ENCODE measurements at regions not wholly inside any gene's neighbourhood (a gene's known extent, or its start where the extent isn't known, plus 50 kb on each side); places are given as distances from the start of the nearest gene placed in this dataset.

DNA sequence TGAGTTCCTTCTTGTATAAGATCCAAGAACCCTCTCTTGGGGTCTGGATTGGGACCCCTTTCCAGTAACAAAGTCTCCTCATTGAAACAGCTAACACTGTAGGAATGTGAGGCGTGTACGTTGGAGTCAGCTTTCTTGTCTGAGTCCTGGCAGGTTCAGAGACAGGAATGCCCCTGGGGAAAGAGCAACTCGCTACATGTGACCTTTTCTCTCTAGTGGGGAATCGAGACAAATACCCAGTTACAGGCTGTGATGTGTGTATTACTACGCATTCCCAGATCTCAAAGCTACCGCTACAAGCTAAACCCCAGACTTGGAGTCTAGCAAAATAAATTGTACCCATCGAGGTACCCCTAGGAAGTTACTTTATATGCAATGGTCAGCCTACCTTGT, 85.6 kb upstream of the FRMD4A start:
- Histone ChIP-seq H3K79me2 (ENCODE audit: control insufficient read depth, low read length) (no peaks in the 10 kb centered on the region), H3K36me3 (ENCODE audit: control insufficient read depth, low read length) (no peaks in the 10 kb centered on the region), H3K27me3 (ENCODE audit: control insufficient read depth, low read length) (peaks cover 27% of the 10 kb centered on the region), H3K4me1 (ENCODE audit: control insufficient read depth, low read length) (no peaks in the 10 kb centered on the region), H3K27ac (ENCODE audit: low read depth, low read length) (no peak overlapping the region), H3F3A (ENCODE audit: control insufficient read depth, insufficient read depth) (no peaks in the 10 kb centered on the region), H3K4me2 (ENCODE audit: low read length) (no peak overlapping the region), H3K4me3 (ENCODE audit: low read length) (no peak overlapping the region), H4K20me1 (ENCODE audit: control insufficient read depth, insufficient read depth, low read depth, low read length) (no peaks in the 10 kb centered on the region), H3K9me3 (ENCODE audit: control insufficient read depth, insufficient read depth, low read length) (no peaks in the 10 kb centered on the region), H3K9me2 (replicated peaks; ENCODE audit: control insufficient read depth, low read length) (no peaks in the 10 kb centered on the region)
- TF ChIP-seq, protein P1, sequence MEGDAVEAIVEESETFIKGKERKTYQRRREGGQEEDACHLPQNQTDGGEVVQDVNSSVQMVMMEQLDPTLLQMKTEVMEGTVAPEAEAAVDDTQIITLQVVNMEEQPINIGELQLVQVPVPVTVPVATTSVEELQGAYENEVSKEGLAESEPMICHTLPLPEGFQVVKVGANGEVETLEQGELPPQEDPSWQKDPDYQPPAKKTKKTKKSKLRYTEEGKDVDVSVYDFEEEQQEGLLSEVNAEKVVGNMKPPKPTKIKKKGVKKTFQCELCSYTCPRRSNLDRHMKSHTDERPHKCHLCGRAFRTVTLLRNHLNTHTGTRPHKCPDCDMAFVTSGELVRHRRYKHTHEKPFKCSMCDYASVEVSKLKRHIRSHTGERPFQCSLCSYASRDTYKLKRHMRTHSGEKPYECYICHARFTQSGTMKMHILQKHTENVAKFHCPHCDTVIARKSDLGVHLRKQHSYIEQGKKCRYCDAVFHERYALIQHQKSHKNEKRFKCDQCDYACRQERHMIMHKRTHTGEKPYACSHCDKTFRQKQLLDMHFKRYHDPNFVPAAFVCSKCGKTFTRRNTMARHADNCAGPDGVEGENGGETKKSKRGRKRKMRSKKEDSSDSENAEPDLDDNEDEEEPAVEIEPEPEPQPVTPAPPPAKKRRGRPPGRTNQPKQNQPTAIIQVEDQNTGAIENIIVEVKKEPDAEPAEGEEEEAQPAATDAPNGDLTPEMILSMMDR (IDR thresholded peaks at IDR 0.05; ENCODE audit: low read depth, low read length, poor library complexity, severe bottlenecking): no peak
- no peak for TF ChIP-seq EZH2phosphoT487 (IDR thresholded peaks at IDR 0.05; ENCODE audit: borderline replicate concordance, low read length)

GRCh38 chr10:14415676-14416307, 85.1 kb upstream of the FRMD4A start:
- Histone ChIP-seq H3K4me3 (ENCODE audit: low read length) (no peak overlapping the region), H3K4me1 (ENCODE audit: control insufficient read depth, low read length) (no peaks in the 10 kb centered on the region), H3K9me2 (replicated peaks; ENCODE audit: control insufficient read depth, low read length) (no peaks in the 10 kb centered on the region), H3K27me3 (ENCODE audit: control insufficient read depth, low read length) (peaks cover 27% of the 10 kb centered on the region), H3F3A (ENCODE audit: control insufficient read depth, insufficient read depth) (no peaks in the 10 kb centered on the region), H3K4me2 (ENCODE audit: low read length) (no peak overlapping the region), H3K79me2 (ENCODE audit: control insufficient read depth, low read length) (no peaks in the 10 kb centered on the region), H3K9me3 (ENCODE audit: control insufficient read depth, insufficient read depth, low read length) (no peaks in the 10 kb centered on the region), H4K20me1 (ENCODE audit: control insufficient read depth, insufficient read depth, low read depth, low read length) (no peaks in the 10 kb centered on the region), H3K36me3 (ENCODE audit: control insufficient read depth, low read length) (no peaks in the 10 kb centered on the region), H3K27ac (ENCODE audit: low read depth, low read length) (no peak overlapping the region)
- no peak for TF ChIP-seq EZH2phosphoT487 (IDR thresholded peaks at IDR 0.05; ENCODE audit: borderline replicate concordance, low read length)
- TF ChIP-seq, protein P1 (IDR thresholded peaks at IDR 0.05; ENCODE audit: low read depth, low read length, poor library complexity, severe bottlenecking): no peak

GRCh38 chr10:14414901-14415300, 84.2 kb upstream of the FRMD4A start:
- H3K9me2 ChIP-seq (replicated peaks; ENCODE audit: control insufficient read depth, low read length): no peaks in the 10 kb centered on the region
- H3K79me2 ChIP-seq (ENCODE audit: control insufficient read depth, low read length): no peaks in the 10 kb centered on the region
- H3K9me3 ChIP-seq (ENCODE audit: control insufficient read depth, insufficient read depth, low read length): no peaks in the 10 kb centered on the region
- no peak overlapping the region for H3K27ac ChIP-seq (ENCODE audit: low read depth, low read length)
- peaks cover 5% of the 10 kb centered on the region for H3K4me1 ChIP-seq (ENCODE audit: control insufficient read depth, low read length)
- no peaks in the 10 kb centered on the region for H4K20me1 ChIP-seq (ENCODE audit: control insufficient read depth, insufficient read depth, low read depth, low read length)
- H3K36me3 ChIP-seq (ENCODE audit: control insufficient read depth, low read length): no peaks in the 10 kb centered on the region
- H3K4me2 ChIP-seq (ENCODE audit: low read length): no peak overlapping the region
- TF ChIP-seq EZH2phosphoT487 (IDR thresholded peaks at IDR 0.05; ENCODE audit: borderline replicate concordance, low read length): no peak
- TF ChIP-seq, protein P1 (IDR thresholded peaks at IDR 0.05; ENCODE audit: low read depth, low read length, poor library complexity, severe bottlenecking): no peak
- no peak overlapping the region for H3K4me3 ChIP-seq (ENCODE audit: low read length)
- peaks cover 25% of the 10 kb centered on the region for H3K27me3 ChIP-seq (ENCODE audit: control insufficient read depth, low read length)
- no peaks in the 10 kb centered on the region for H3F3A ChIP-seq (ENCODE audit: control insufficient read depth, insufficient read depth)
